GM12865 (cell line): ENCODE measurements at regions not wholly inside any gene's neighbourhood (a gene's known extent, or its start where the extent isn't known, plus 50 kb on each side); places are given as distances from the start of the nearest gene placed in this dataset.

Experiments used
- DNase-seq: peaks from one replicate; pipeline ENCODE4 v3.0.0; 2010; ENCODE audit warnings: low read depth
- H3K4me3 ChIP-seq: 2 replicates; pipeline ENCODE4 v1.5.1; 2011; ENCODE audit warnings: mild to moderate bottlenecking, low read depth, low read length, control low read depth
- CTCF ChIP-seq: IDR thresholded peaks from 2 replicates; pipeline ENCODE4 v1.5.1; 2011; ENCODE audit warnings: low read length, control low read depth, low read depth, inconsistent platforms; ENCODE audit not compliant: insufficient read depth; ENCODE audit errors: missing control alignments

DNA sequence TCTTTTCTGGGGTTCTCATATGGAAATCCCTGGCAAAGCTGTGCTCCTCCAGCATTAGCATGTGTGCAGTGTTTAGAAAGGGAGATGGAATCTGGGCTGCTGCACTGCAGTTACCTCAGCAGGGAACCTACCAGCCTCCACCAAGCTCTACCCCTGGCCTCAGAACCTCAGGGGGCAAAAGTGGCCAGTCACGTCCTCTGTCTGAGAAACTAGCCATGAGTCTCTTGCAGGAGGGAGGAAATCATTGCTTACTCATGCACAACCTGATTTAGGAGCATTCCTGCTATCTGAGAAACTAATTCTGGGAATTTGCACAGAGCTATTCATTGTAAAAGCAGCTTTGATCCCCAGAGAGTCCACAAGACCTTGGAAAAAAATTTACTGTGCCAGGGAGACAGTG lies 80.6 kb upstream of the IPO9 start:
- no peak for DNase-seq
- H3K4me3 ChIP-seq = no peak overlapping the region
- TF ChIP-seq CTCF = no peak

DNA sequence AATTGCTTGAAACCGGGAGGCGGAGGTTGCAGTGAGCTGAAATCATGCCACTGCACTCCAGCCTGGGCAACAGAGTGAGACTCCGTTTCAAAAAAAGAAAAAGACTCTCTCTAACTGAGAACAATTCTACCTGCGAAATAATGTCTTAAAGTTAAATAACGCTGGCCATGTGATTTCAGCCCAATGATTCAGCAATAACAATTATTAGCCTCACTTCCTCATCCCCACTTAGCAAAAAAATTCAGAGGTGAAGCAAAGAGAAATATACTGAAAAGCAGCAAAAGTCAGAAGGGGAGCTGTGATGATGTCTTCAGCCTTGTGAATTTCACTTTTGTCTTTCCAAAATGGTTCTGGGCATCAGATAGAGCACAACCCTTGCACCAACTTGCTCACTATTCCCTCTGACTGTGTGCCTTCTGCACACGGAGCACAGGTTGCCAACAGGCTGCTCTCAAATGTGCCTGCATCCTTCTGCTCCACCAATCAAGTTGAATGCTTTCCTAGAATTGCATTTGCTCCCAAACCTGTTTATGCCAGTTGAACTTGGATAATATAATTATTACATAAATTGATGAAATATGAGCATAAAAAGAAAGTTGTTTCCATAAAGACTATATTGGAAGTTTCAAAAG lies 79.8 kb upstream of the IPO9 start:
- TF ChIP-seq CTCF = no peak
- no peak for DNase-seq
- no peak overlapping the region for H3K4me3 ChIP-seq

- TF ChIP-seq CTCF = no peak
- H3K4me3 ChIP-seq = no peak overlapping the region
- DNase-seq = no peak
Measured at GRCh38 chr1:201750120-201750519, 78.8 kb upstream of the IPO9 start.

- H3K4me3 ChIP-seq = no peak overlapping the region
- no peak for DNase-seq
- TF ChIP-seq CTCF = no peak
Measured at GRCh38 chr1:201750934-201751333, 78.0 kb upstream of the IPO9 start.

DNA sequence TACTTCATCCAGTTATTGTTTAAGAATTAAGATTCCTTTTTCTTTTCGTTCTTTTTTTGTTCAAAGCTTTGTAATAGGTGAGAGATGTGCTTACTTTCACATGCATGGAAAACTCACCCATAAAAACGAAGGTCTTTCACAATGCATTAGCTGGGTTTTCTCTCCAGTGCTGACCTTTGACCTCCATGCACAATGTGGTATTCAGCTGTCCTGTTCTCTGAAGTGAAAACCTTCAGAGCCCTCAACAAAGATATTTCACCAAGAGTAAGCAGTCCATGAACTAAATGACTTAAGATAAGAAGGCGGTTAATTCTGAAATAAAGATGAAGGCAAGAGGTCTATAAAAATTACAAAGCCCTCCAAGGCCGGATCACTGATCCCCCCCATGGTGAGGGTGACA lies 77.1 kb upstream of the IPO9 start:
- no peak overlapping the region for H3K4me3 ChIP-seq
- no peak for DNase-seq
- TF ChIP-seq CTCF = no peak

DNA sequence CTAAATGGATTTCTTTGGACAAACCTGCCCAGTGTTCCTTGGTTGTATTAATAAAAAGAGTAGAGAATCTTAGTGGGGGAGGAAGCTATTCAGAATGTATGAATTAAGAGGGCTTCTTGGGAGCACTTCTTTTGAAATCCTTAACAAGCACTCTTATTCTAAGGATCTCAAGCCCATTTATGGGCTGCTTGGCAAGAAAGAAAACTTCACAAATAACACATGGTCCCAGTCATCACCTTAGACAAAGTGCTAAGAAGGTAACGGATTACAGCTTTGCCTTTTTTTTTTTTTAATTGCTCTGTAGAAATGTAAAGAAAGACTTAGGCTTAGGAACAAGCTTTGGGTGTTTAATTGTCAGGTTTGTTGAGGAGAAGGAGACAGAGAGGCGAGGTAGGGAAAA lies 76.6 kb upstream of the IPO9 start:
- TF ChIP-seq CTCF = no peak
- DNase-seq = no peak
- H3K4me3 ChIP-seq = no peak overlapping the region

DNA sequence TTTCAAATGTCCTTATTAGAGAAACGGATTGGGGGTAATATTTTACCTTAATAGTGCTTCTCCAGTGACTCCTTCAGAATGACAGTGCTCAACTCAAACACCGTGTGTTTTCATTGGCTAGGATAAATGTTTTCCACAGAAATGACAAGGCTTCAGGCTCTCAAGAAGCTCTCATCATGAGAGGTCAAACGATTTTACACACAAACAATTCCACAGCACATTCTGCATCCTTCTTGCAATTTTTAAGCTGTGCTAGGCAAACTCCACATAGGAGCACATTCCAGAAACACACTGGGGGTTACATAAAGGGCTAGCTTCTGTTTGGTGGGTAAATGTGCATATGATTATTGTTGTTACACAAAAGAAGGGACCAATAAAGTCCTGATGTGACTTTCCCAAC lies 75.5 kb upstream of the IPO9 start:
- DNase-seq = no peak
- no peak for TF ChIP-seq CTCF
- no peak overlapping the region for H3K4me3 ChIP-seq
